ENCODE measurements at regions not wholly inside any gene's neighbourhood (a gene's known extent, or its start where the extent isn't known, plus 50 kb on each side); places are given as distances from the start of the nearest gene placed in this dataset.

DNA sequence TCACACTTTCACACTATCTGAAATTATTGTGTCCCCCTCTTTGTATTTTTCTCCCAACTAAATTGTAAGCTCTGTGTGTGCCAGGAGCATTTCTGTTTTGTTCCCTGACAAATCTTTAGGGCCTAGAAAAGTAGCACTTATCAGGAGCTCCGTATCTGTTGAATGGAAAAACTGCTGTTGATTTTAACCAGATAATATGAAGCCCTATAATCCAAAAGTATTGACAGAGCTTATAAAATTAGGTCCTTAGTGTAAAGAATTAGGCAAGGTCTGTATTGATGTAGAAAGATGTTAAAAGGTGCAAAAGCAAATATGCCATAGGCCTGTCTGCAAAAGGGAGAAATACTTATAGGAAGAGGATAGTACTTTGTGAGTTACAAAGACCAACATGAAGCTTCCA, 109.4 kb upstream of the ISL1 start (continued):
- TF ChIP-seq HDAC6 (IDR thresholded peaks at IDR 0.05; ENCODE audit: low read depth, low read length), result no peak

All from H1 (cell line).